GM21576 (cell line): ENCODE measurements at regions not wholly inside any gene's neighbourhood (a gene's known extent, or its start where the extent isn't known, plus 50 kb on each side); places are given as distances from the start of the nearest gene placed in this dataset.

Experiments
- ATAC-seq: cut with Tn5 transposase; IDR thresholded peaks from one replicate; pipeline ENCODE4 v1.9.1; 2021; ENCODE audit warnings: mild to moderate bottlenecking, moderate library complexity; ENCODE audit not compliant: unreplicated experiment

DNA sequence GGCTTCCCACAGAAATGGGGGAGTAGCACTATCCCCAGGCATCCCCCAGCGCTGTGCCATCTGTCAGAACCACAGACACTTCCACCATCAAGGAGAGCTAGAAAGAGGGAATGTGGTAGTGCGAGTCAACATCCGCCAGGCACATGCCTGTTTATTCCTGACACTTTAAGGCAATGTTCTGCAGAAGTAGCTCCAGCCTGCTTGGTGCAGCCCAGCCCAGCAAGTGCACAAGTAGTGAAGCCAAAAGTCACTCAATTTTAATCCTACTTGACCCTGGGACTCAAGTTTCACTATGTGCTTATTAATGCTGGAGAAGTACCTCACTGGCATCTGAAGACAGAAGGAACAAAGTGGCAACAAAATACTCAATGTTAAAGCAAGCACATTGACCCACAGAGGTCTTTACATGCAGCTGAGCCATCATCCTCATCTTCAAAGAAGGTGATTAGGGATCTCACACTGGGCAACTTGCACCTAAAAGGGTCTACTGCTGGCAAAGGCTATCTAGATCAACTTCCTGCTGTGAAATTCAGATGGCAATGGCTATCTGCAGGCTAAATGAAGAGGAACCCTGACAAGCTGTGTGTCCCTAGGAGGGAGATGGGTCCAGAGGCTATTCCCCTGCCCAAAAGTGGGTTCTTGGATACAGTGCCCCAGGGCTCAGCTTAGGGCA lies 61.4 kb upstream of the CLDN18 start:
- ATAC-seq: no peak

DNA sequence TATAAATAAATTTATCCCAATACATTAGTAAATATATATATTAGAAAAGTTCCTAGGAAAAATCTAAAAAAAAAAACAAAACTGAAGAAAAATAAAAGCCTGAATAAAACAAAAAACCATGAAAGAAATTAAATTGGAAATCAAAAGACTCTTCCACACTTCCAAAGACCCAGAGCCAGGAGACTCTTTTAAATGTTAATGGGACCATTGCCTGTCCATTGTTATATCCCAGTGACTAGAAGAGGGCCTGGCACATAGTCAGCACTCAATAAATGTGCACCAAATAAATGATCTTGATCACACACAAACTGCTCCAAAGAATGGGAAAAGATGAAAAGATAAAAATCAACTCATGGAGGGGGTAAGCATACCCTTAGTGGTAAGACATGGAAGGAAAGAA lies 51.3 kb upstream of the CLDN18 start:
- ATAC-seq: no peak
